SK-N-MC (cell line): ENCODE measurements at regions not wholly inside any gene's neighbourhood (a gene's known extent, or its start where the extent isn't known, plus 50 kb on each side); places are given as distances from the start of the nearest gene placed in this dataset.

ENCODE experiments used
- DNase-seq: peaks from one replicate; pipeline ENCODE4 v3.0.0-alpha.2; 2011; ENCODE audit warnings: low read depth, low spot score
- H3K27ac ChIP-seq: fragments of 200-600 bp; sonication (generic); 2 replicates; pipeline ENCODE4 v1.5.1; 2016; ENCODE audit warnings: mixed run types
- H3K36me3 ChIP-seq: fragments of 200-600 bp; sonication (generic); 2 replicates; pipeline ENCODE4 v1.6.1; 2017; ENCODE audit warnings: antibody characterized with exemption, low read length, mixed read lengths; ENCODE audit not compliant: insufficient read depth
- H3K4me3 ChIP-seq: fragments of 200-600 bp; sonication (generic); 2 replicates; pipeline ENCODE4 v1.5.1; 2016
- H3K9ac ChIP-seq: fragments of 200-600 bp; sonication (generic); 2 replicates; pipeline ENCODE4 v1.8.0; 2017; ENCODE audit warnings: mixed run types, mixed read lengths; ENCODE audit not compliant: insufficient read length
- H3K9me3 ChIP-seq: fragments of 200-600 bp; sonication (generic); 2 replicates; pipeline ENCODE4 v1.6.1; 2017; ENCODE audit warnings: low read depth, mild to moderate bottlenecking, antibody characterized with exemption, low read length, moderate library complexity, mixed read lengths
- EZH2 ChIP-seq: fragments of 200-600 bp; sonication (generic); IDR thresholded peaks from one replicate; pipeline ENCODE4 v1.6.1; 2017; ENCODE audit warnings: antibody characterized with exemption
- FOXP2 ChIP-seq: optimal IDR thresholded peaks from 2 replicates; pipeline ENCODE3; 2011; ENCODE audit warnings: mild to moderate bottlenecking, moderate library complexity; ENCODE audit not compliant: insufficient read depth; ENCODE audit errors: extremely low read length, control extremely low read depth
- POLR2AphosphoS5 ChIP-seq: IDR thresholded peaks from 2 replicates; pipeline ENCODE4 v1.6.1; 2012; ENCODE audit warnings: mild to moderate bottlenecking, low read depth, low read length, borderline replicate concordance

- Histone ChIP-seq H3K9ac (no peak overlapping the region), H3K9me3 (no peaks in the 10 kb centered on the region), H3K36me3 (no peaks in the 10 kb centered on the region), H3K4me3 (no peak overlapping the region), H3K27ac (no peak overlapping the region)
- DNase-seq: no peak
- TF ChIP-seq POLR2AphosphoS5 (no peak), FOXP2 (no peak)
Observed at GRCh38 chr9:84411683-84412267, 71.2 kb upstream of the SLC28A3 start.

DNA sequence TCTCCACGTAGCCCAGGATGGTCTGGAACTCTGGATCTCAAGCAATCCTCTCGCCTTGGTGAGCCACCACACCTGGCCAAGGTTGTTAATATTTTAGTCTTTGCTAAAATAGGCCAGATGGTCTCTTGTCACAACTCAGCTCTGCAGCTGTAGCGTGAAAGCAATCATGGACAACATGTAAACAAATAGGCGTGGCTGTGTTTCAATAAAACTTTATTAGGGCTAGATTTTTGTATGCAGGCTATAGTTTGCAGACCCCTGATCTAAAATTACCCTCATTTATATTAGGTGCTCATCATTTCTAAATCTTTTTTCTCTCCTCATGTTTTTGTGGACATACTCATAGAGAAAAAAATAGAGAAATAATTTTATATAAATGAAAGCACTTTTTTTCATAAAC is 72.1 kb upstream of the SLC28A3 start:
- no peak overlapping the region for H3K4me3 ChIP-seq
- TF ChIP-seq EZH2 (no peak), POLR2AphosphoS5 (no peak), FOXP2 (no peak)
- no peak overlapping the region for H3K27ac ChIP-seq
- H3K36me3 ChIP-seq: no peaks in the 10 kb centered on the region
- DNase-seq: no peak
- H3K9me3 ChIP-seq: no peaks in the 10 kb centered on the region
- no peak overlapping the region for H3K9ac ChIP-seq

DNA sequence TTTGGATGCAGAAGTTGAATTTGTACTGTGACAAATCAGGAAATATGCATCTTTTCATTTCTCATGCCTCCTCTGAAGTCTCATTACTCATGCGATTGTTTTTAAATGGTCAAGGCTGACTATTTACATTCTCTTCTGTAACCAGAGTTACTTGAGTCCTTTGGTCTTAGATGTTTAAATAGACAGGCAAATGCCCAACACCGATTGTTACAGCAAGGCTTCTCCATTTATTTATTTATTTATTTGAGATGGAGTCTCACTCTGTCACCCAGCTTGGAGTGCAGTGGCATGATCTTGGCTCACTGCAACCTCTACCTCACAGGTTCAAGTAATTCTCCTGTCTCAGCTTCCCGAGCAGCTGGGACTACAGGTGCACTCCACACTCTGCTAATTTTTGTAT is 72.7 kb upstream of the SLC28A3 start:
- no peak for TF ChIP-seq POLR2AphosphoS5
- TF ChIP-seq FOXP2: no peak
- no peak for TF ChIP-seq EZH2
- no peaks in the 10 kb centered on the region for H3K36me3 ChIP-seq
- H3K9ac ChIP-seq: no peak overlapping the region
- H3K27ac ChIP-seq: no peak overlapping the region
- H3K9me3 ChIP-seq: no peaks in the 10 kb centered on the region
- DNase-seq: no peak
- H3K4me3 ChIP-seq: no peak overlapping the region

DNA sequence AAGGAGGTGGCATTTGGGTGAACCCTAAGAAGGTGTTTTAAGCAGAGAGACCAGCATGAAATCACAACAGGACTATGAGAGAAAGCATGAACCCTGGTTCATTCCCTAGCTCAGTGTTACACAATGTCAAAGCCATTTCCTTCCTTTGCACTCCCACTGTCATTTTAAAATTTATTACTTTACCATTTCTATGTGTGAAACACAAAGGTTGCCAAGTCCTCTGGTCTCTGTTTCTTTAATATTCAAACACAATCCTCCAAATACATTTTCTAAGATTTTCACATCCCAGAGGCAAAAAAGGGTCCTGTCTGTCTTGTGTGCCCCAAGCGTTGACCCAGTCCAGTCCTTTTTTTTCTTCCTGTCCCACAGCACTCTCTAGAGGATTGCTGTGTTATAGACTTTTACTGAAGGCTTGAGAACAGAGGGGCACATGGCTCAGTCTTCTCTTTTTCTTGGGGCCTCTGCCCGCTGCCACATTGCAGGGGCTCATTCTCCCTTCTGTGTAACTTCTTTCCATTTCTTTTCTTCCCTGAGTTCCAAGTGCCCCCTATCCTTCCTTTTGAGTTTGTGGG is 78.6 kb upstream of the SLC28A3 start:
- no peak for DNase-seq
- Histone ChIP-seq H3K36me3 (no peaks in the 10 kb centered on the region), H3K4me3 (no peak overlapping the region), H3K9ac (no peak overlapping the region), H3K9me3 (peaks cover 4% of the 10 kb centered on the region; the same call in 1 of the 2 replicates), H3K27ac (no peak overlapping the region)
- TF ChIP-seq POLR2AphosphoS5: no peak

DNA sequence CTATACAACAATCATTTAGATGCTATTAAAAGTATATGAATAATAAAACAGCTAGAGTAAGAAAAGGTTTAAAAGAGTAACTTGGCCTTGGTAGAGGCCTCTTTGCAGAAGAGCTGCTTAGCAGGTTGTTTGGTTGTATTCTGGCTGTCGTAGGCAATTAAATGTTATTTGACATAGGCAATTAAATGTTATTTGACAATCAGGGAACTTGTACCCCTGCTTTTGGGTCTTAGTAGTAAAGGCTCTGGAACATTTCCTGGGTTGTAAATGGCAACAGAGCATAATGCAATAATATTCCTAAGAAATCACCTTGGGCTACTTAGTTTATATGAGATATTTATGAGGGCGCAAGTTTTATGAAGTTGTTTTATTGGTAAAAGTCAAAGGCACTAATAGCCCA is 84.4 kb upstream of the SLC28A3 start:
- H3K36me3 ChIP-seq: no peaks in the 10 kb centered on the region
- no peak for DNase-seq
- H3K27ac ChIP-seq: no peak overlapping the region
- no peak for TF ChIP-seq EZH2
- no peak for TF ChIP-seq FOXP2
- TF ChIP-seq POLR2AphosphoS5: no peak
- no peak overlapping the region for H3K4me3 ChIP-seq
- no peak overlapping the region for H3K9ac ChIP-seq
- H3K9me3 ChIP-seq: peaks cover 4% of the 10 kb centered on the region; the same call in 1 of the 2 replicates

- no peak for DNase-seq
- no peak for TF ChIP-seq FOXP2
- no peak for TF ChIP-seq EZH2
- TF ChIP-seq POLR2AphosphoS5: no peak
- no peaks in the 10 kb centered on the region for H3K9me3 ChIP-seq
- H3K9ac ChIP-seq: no peak overlapping the region
- H3K36me3 ChIP-seq: no peaks in the 10 kb centered on the region
- H3K27ac ChIP-seq: no peak overlapping the region
- no peak overlapping the region for H3K4me3 ChIP-seq
Observed at GRCh38 chr9:84432746-84433145, 92.2 kb upstream of the SLC28A3 start.

DNA sequence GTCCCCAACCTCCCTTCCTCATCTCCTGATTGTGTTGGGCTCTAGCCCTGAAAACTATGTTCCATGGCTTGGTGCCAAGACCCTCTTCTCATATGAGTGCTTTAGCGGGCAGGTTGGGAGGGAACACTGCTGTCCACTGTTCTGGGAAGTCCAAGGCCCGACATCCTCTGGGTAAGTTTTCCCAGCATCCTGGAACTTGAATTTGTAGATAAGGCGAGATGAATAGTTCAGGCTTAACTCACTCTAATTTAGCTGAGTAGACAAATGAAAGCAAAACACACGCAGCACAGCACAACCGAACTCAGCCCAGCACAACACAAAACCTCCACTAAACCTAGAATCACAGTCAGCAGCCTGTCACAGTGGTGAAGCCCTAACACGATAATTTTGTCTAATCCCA is 95.3 kb upstream of the SLC28A3 start:
- DNase-seq: no peak
- H3K36me3 ChIP-seq: no peaks in the 10 kb centered on the region
- H3K4me3 ChIP-seq: no peak overlapping the region
- no peaks in the 10 kb centered on the region for H3K9me3 ChIP-seq
- no peak overlapping the region for H3K27ac ChIP-seq
- no peak overlapping the region for H3K9ac ChIP-seq
- TF ChIP-seq EZH2: no peak
- TF ChIP-seq POLR2AphosphoS5: no peak
- no peak for TF ChIP-seq FOXP2

- TF ChIP-seq FOXP2 (no peak), POLR2AphosphoS5 (no peak), EZH2 (no peak)
- no peak overlapping the region for H3K9ac ChIP-seq
- no peak for DNase-seq
- H3K9me3 ChIP-seq: no peaks in the 10 kb centered on the region
- no peaks in the 10 kb centered on the region for H3K36me3 ChIP-seq
- H3K4me3 ChIP-seq: no peak overlapping the region
- H3K27ac ChIP-seq: no peak overlapping the region
Observed at GRCh38 chr9:84436386-84437109, 96.0 kb upstream of the SLC28A3 start.

DNA sequence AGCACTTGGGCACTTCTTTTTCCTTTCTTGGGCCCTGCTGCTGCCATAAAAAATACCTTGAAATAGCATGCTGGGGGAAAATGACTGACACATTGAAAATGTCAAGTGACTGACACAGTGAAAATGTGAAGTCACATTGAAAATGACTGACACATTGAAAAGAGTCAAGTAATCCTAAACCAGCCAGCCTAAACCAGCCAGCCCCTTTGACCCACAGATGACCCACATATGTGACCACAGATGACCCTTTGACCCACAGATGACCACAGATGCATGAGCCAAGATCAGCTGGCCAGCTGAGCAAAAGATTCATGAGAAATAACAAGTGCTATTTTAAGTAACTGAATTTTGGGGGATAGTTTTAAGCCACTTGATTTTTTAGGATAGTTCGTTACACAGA is 97.8 kb upstream of the SLC28A3 start:
- Histone ChIP-seq H3K9me3 (no peaks in the 10 kb centered on the region), H3K36me3 (no peaks in the 10 kb centered on the region), H3K27ac (no peak overlapping the region), H3K9ac (no peak overlapping the region), H3K4me3 (no peak overlapping the region)
- DNase-seq: no peak
- TF ChIP-seq POLR2AphosphoS5 (no peak), FOXP2 (no peak)
